MM.1S (cell line): ENCODE measurements at regions not wholly inside any gene's neighbourhood (a gene's known extent, or its start where the extent isn't known, plus 50 kb on each side); places are given as distances from the start of the nearest gene placed in this dataset.

Experiments
- DNase-seq: peaks from one replicate; pipeline ENCODE4 v3.0.0-alpha.2; 2015
- H2AFZ ChIP-seq: fragments of 300-600 bp; sonication (generic); 2 replicates; pipeline ENCODE4 v1.6.0; 2016; ENCODE audit warnings: antibody characterized with exemption, low read length
- H3F3A ChIP-seq: fragments of 300-600 bp; sonication (generic); 2 replicates; pipeline ENCODE4 v1.6.1; 2016; ENCODE audit warnings: mild to moderate bottlenecking, antibody characterized with exemption, low read length, moderate library complexity, mixed read lengths; ENCODE audit not compliant: insufficient read depth
- H3K27ac ChIP-seq: fragments of 300-600 bp; sonication (generic); 2 replicates; pipeline ENCODE4 v1.5.1; 2016; ENCODE audit warnings: mild to moderate bottlenecking, low read length
- H3K27me3 ChIP-seq: fragments of 300-600 bp; sonication (generic); replicated peaks from 2 replicates; pipeline ENCODE4 v1.6.0; 2016; ENCODE audit warnings: low read length; ENCODE audit not compliant: insufficient read depth
- H3K36me3 ChIP-seq: fragments of 300-600 bp; sonication (generic); replicated peaks from 2 replicates; pipeline ENCODE4 v1.6.1; 2016; ENCODE audit warnings: mild to moderate bottlenecking, low read length, mixed read lengths; ENCODE audit not compliant: insufficient read depth
- H3K4me1 ChIP-seq: fragments of 300-600 bp; sonication (generic); 2 replicates; pipeline ENCODE4 v1.6.1; 2016; ENCODE audit warnings: low read length, mixed read lengths
- H3K4me2 ChIP-seq: fragments of 300-600 bp; sonication (generic); 2 replicates; pipeline ENCODE4 v1.6.0; 2016; ENCODE audit warnings: low read depth, low read length
- H3K4me3 ChIP-seq: fragments of 300-600 bp; sonication (generic); 2 replicates; pipeline ENCODE4 v1.5.1; 2016; ENCODE audit warnings: low read length, mixed read lengths
- H3K79me2 ChIP-seq: fragments of 300-600 bp; sonication (generic); 2 replicates; pipeline ENCODE4 v1.6.1; 2016; ENCODE audit warnings: mixed run types, low read length, mixed read lengths
- H3K9ac ChIP-seq: fragments of 300-600 bp; sonication (generic); 2 replicates; pipeline ENCODE4 v1.6.1; 2016; ENCODE audit warnings: low read length, mixed read lengths
- H3K9me2 ChIP-seq: fragments of 300-600 bp; sonication (generic); replicated peaks from 2 replicates; pipeline ENCODE4 v1.6.1; 2016; ENCODE audit warnings: mild to moderate bottlenecking, low read length, mixed read lengths; ENCODE audit not compliant: insufficient read depth
- H3K9me3 ChIP-seq: fragments of 300-600 bp; sonication (generic); replicated peaks from 2 replicates; pipeline ENCODE4 v1.6.1; 2016; ENCODE audit warnings: mild to moderate bottlenecking, low read length, mixed read lengths; ENCODE audit not compliant: insufficient read depth
- H4K20me1 ChIP-seq: fragments of 300-600 bp; sonication (generic); 2 replicates; pipeline ENCODE4 v1.6.1; 2016; ENCODE audit warnings: mild to moderate bottlenecking, low read length, moderate library complexity, mixed read lengths; ENCODE audit not compliant: insufficient read depth
- CTCF ChIP-seq: fragments of 300-600 bp; sonication (generic); IDR thresholded peaks from 2 replicates; pipeline ENCODE4 v1.5.1; 2016; ENCODE audit warnings: antibody characterized with exemption, low read length, mixed read lengths
- EZH2 ChIP-seq: fragments of 300-600 bp; sonication (generic); optimal IDR thresholded peaks from 2 replicates; pipeline ENCODE3; 2017; ENCODE audit warnings: low read depth, mild to moderate bottlenecking, antibody characterized with exemption, low read length, mixed read lengths
- EZH2phosphoT487 ChIP-seq: fragments of 300-600 bp; sonication (generic); IDR thresholded peaks from 2 replicates; pipeline ENCODE4 v1.6.1; 2018; ENCODE audit warnings: antibody characterized with exemption, low read length

- TF ChIP-seq EZH2phosphoT487 (no peak), EZH2 (no peak), CTCF (no peak)
- Histone ChIP-seq H3K36me3 (no peaks in the 10 kb centered on the region), H4K20me1 (no peaks in the 10 kb centered on the region), H3K4me2 (no peak overlapping the region), H3K27me3 (no peaks in the 10 kb centered on the region), H3K9ac (no peak overlapping the region), H3K4me1 (no peaks in the 10 kb centered on the region), H3K27ac (no peak overlapping the region), H2AFZ (no peak overlapping the region), H3K9me3 (no peaks in the 10 kb centered on the region), H3K4me3 (no peak overlapping the region), H3K79me2 (peaks cover 86% of the 10 kb centered on the region), H3K9me2 (no peaks in the 10 kb centered on the region), H3F3A (no peaks in the 10 kb centered on the region)
- DNase-seq, result no peak
Measured at GRCh38 chr21:31484219-31484618, 140.2 kb upstream of the TIAM1 start.

- peaks cover 92% of the 10 kb centered on the region for H3K79me2 ChIP-seq
- no peaks in the 10 kb centered on the region for H3K4me1 ChIP-seq
- no peaks in the 10 kb centered on the region for H3K27me3 ChIP-seq
- no peaks in the 10 kb centered on the region for H3K36me3 ChIP-seq
- H3K4me2 ChIP-seq, result no peak overlapping the region
- no peak overlapping the region for H3K4me3 ChIP-seq
- H3K27ac ChIP-seq, result no peak overlapping the region
- no peaks in the 10 kb centered on the region for H3F3A ChIP-seq
- no peaks in the 10 kb centered on the region for H3K9me2 ChIP-seq
- no peaks in the 10 kb centered on the region for H3K9me3 ChIP-seq
- H2AFZ ChIP-seq, result no peak overlapping the region
- H4K20me1 ChIP-seq, result no peaks in the 10 kb centered on the region
- DNase-seq, result no peak
- no peak overlapping the region for H3K9ac ChIP-seq
- TF ChIP-seq CTCF, result no peak
- no peak for TF ChIP-seq EZH2phosphoT487
- no peak for TF ChIP-seq EZH2
Measured at GRCh38 chr21:31483146-31483545, 139.1 kb upstream of the TIAM1 start.

GRCh38 chr21:31482460-31482859 lies 138.4 kb upstream of the TIAM1 start:
- no peaks in the 10 kb centered on the region for H3K9me2 ChIP-seq
- no peak for TF ChIP-seq EZH2phosphoT487

GRCh38 chr21:31480228-31480627 lies 136.2 kb upstream of the TIAM1 start:
- no peak for DNase-seq
- Histone ChIP-seq H3F3A (no peaks in the 10 kb centered on the region), H2AFZ (no peak overlapping the region)

More at GRCh38 chr21:31482460-31482859, 138.4 kb upstream of the TIAM1 start:
- no peaks in the 10 kb centered on the region for H4K20me1 ChIP-seq
- no peak overlapping the region for H3K27ac ChIP-seq
- no peaks in the 10 kb centered on the region for H3K36me3 ChIP-seq
- no peaks in the 10 kb centered on the region for H3K4me1 ChIP-seq
- no peak overlapping the region for H3K9ac ChIP-seq
- no peaks in the 10 kb centered on the region for H3K27me3 ChIP-seq
- H2AFZ ChIP-seq, result no peak overlapping the region
- no peak overlapping the region for H3K4me2 ChIP-seq
- H3F3A ChIP-seq, result no peaks in the 10 kb centered on the region
- no peak overlapping the region for H3K4me3 ChIP-seq
- no peaks in the 10 kb centered on the region for H3K9me3 ChIP-seq
- no peak for DNase-seq
- peaks cover 94% of the 10 kb centered on the region for H3K79me2 ChIP-seq

More at GRCh38 chr21:31480228-31480627, 136.2 kb upstream of the TIAM1 start:
- peaks cover 87% of the 10 kb centered on the region for H3K79me2 ChIP-seq
- H3K36me3 ChIP-seq, result no peaks in the 10 kb centered on the region
- H3K27ac ChIP-seq, result no peak overlapping the region
- H3K4me2 ChIP-seq, result no peak overlapping the region
- no peaks in the 10 kb centered on the region for H3K9me3 ChIP-seq
- H3K9me2 ChIP-seq, result no peaks in the 10 kb centered on the region
- H3K4me3 ChIP-seq, result no peak overlapping the region
- no peaks in the 10 kb centered on the region for H4K20me1 ChIP-seq
- H3K27me3 ChIP-seq, result no peaks in the 10 kb centered on the region
- no peak overlapping the region for H3K9ac ChIP-seq
- no peaks in the 10 kb centered on the region for H3K4me1 ChIP-seq
- no peak for TF ChIP-seq EZH2phosphoT487
- no peak for TF ChIP-seq CTCF
- TF ChIP-seq EZH2, result no peak
